Upper lobe of right lung (tissue), 1 donor: ENCODE measurements at regions not wholly inside any gene's neighbourhood (a gene's known extent, or its start where the extent isn't known, plus 50 kb on each side); places are given as distances from the start of the nearest gene placed in this dataset.

Experiments used
- ATAC-seq: fragments of 200-7000 bp; cut with Tn5 transposase; one replicate; pipeline ENCODE4 v1.9.1; 2020; ENCODE audit warnings: mild to moderate bottlenecking, moderate library complexity
- DNase-seq: peaks from one replicate; pipeline ENCODE4 v3.0.0-alpha.2; 2020
- H3K27ac ChIP-seq: fragments of 200-600 bp; one replicate; pipeline ENCODE4 v1.8.0; 2022
- H3K27me3 ChIP-seq: fragments of 200-600 bp; one replicate; pipeline ENCODE4 v1.8.0; 2022; ENCODE audit warnings: mild to moderate bottlenecking
- H3K36me3 ChIP-seq: fragments of 200-600 bp; one replicate; pipeline ENCODE4 v1.8.0; 2022
- H3K4me1 ChIP-seq: fragments of 200-600 bp; one replicate; pipeline ENCODE4 v1.8.0; 2022
- H3K4me3 ChIP-seq: fragments of 200-600 bp; one replicate; pipeline ENCODE4 v1.8.0; 2022; ENCODE audit warnings: mild to moderate bottlenecking
- H3K9me3 ChIP-seq: fragments of 200-600 bp; one replicate; pipeline ENCODE4 v1.8.0; 2022
- CTCF ChIP-seq: fragments of 200-600 bp; IDR thresholded peaks from one replicate; pipeline ENCODE4 v1.8.0; 2022; ENCODE audit warnings: antibody characterized with exemption
- intact Hi-C: fragments of 100-400 bp; cut with DNase I; formaldehyde crosslinking; loops from one replicate; pipeline ENCODE4 v1.11.0; 2022
- donor health status: DM: no; HTN: yes; CAD: no; lungs with severe emphysema.

- H3K9me3 ChIP-seq: no peaks in the 10 kb centered on the region
- ATAC-seq (no peak), DNase-seq (no peak)
- H3K36me3 ChIP-seq: no peaks in the 10 kb centered on the region
- intact Hi-C loops: no loop called here
- H3K4me3 ChIP-seq: no peak overlapping the region
- no peak for TF ChIP-seq CTCF
- H3K27ac ChIP-seq: no peak overlapping the region
- no peaks in the 10 kb centered on the region for H3K4me1 ChIP-seq
- H3K27me3 ChIP-seq: no peaks in the 10 kb centered on the region
These were observed 304.9 kb upstream of the JAG1 start for GRCh38 chr20:10978713-10979112.

GRCh38 chr20:10982692-10983091 is 308.9 kb upstream of the JAG1 start:
- no peak for TF ChIP-seq CTCF
- H3K9me3 ChIP-seq: no peaks in the 10 kb centered on the region
- no peak overlapping the region for H3K4me3 ChIP-seq
- ATAC-seq (peak; percentile 66), DNase-seq (no peak)
- H3K36me3 ChIP-seq: no peaks in the 10 kb centered on the region
- no peaks in the 10 kb centered on the region for H3K4me1 ChIP-seq
- H3K27ac ChIP-seq: no peak overlapping the region
- H3K27me3 ChIP-seq: no peaks in the 10 kb centered on the region
- intact Hi-C loops: no loop called here

- intact Hi-C loops: no loop called here
- ATAC-seq: no peak
- no peak for TF ChIP-seq CTCF
These were observed 310.5 kb upstream of the JAG1 start for GRCh38 chr20:10984294-10984693.

GRCh38 chr20:10984913-10985312 is 311.1 kb upstream of the JAG1 start:
- Histone ChIP-seq H3K4me1 (no peaks in the 10 kb centered on the region), H3K27me3 (no peaks in the 10 kb centered on the region), H3K9me3 (no peaks in the 10 kb centered on the region), H3K4me3 (no peak overlapping the region), H3K27ac (no peak overlapping the region), H3K36me3 (no peaks in the 10 kb centered on the region)
- no peak for TF ChIP-seq CTCF
- intact Hi-C loops: no loop called here
- ATAC-seq (peak; percentile 54), DNase-seq (no peak)

More at GRCh38 chr20:10984294-10984693, 310.5 kb upstream of the JAG1 start:
- Histone ChIP-seq H3K36me3 (no peaks in the 10 kb centered on the region), H3K27ac (no peak overlapping the region), H3K9me3 (no peaks in the 10 kb centered on the region), H3K4me3 (no peak overlapping the region), H3K4me1 (no peaks in the 10 kb centered on the region), H3K27me3 (no peaks in the 10 kb centered on the region)
- no peak for DNase-seq

- Histone ChIP-seq H3K36me3 (no peaks in the 10 kb centered on the region), H3K9me3 (no peaks in the 10 kb centered on the region), H3K4me1 (no peaks in the 10 kb centered on the region), H3K27ac (no peak overlapping the region), H3K27me3 (no peaks in the 10 kb centered on the region), H3K4me3 (no peak overlapping the region)
- no peak for ATAC-seq
- intact Hi-C loops: no loop called here
- no peak for DNase-seq
- TF ChIP-seq CTCF: no peak
These were observed 311.7 kb upstream of the JAG1 start for GRCh38 chr20:10985536-10985935.

GRCh38 chr20:10986586-10986985 is 312.8 kb upstream of the JAG1 start:
- H3K27me3 ChIP-seq: no peaks in the 10 kb centered on the region
- no peak overlapping the region for H3K4me3 ChIP-seq
- no peaks in the 10 kb centered on the region for H3K36me3 ChIP-seq
- H3K4me1 ChIP-seq: no peaks in the 10 kb centered on the region
- no peak overlapping the region for H3K27ac ChIP-seq
- DNase-seq (no peak), ATAC-seq (no peak)
- no peaks in the 10 kb centered on the region for H3K9me3 ChIP-seq
- no peak for TF ChIP-seq CTCF
- intact Hi-C loops: no loop called here
